Activated T-cell treated with anti-CD3 and anti-CD28 coated beads for 48 hours (primary cell): ENCODE measurements at regions not wholly inside any gene's neighbourhood (a gene's known extent, or its start where the extent isn't known, plus 50 kb on each side); places are given as distances from the start of the nearest gene placed in this dataset.

Source experiments
- DNase-seq: peaks from one replicate; pipeline ENCODE4 v3.0.0-alpha.2; 2020; ENCODE audit warnings: low read depth

DNA sequence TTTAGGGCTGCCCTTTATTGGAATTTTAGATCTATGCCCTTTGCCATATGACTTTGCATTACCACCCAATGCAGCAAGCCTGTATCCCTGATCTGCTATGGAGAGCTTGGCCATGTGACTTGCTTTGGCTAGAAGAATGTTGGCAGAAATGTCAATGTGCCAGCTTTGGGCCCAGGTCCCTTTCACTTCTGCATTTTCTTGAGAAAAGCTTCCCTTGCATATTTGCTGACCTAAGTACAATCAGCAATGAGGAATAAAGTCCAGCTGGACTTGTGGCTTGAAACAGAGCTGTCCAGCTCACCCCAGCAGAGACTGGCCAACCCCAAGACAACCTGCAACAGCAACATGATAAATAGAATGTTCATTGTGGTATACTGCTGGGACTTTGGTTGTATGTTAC is 135.9 kb downstream of the PAH start:
- no peak for DNase-seq

DNA sequence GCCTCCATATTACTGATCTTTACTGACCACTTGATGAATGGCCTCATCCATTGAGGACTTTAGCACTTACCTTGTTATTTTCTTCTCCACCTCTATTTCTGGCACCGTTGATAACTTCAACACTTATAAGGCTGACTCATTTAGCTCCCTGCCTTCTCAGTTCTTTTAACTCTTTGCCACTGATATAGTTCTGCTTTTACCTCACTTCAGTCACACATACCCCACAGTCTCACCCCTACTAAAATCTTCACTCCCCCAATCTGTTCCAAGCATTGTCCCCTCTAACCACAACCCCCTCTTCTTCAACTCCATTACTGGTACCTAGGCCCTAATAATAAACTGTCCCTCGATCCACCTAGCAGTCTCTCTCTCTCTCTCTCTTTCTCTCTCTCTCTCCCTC is 141.0 kb downstream of the PAH start:
- no peak for DNase-seq

DNA sequence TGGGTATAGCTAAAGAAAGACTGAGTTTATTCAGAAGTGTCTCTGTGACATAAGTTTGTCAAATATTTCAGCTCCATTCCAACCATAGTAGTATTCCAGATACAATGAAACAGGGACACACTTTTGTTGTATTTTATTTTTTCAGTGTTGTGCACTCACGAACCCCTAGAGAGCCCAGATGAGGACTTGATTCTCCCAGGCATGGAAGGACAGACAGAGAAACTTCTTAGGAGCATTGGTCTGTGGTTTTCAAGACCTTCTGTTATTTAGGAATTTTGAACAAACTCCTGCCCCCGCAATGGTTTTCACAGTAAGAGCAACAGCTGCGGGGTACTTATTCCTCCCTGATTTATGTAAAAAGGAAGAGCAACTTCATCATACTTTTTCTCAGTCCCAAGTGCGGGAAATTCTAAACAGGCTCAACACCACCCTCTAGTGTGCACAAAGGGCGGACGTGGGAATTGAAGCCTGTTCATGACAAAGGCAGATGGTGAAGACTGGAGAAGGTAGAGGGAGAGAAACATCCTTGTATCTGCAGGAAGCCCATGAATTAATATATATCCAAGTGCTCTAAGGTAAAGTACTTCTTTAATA is 147.6 kb downstream of the PAH start:
- DNase-seq: peak; percentile 18

DNA sequence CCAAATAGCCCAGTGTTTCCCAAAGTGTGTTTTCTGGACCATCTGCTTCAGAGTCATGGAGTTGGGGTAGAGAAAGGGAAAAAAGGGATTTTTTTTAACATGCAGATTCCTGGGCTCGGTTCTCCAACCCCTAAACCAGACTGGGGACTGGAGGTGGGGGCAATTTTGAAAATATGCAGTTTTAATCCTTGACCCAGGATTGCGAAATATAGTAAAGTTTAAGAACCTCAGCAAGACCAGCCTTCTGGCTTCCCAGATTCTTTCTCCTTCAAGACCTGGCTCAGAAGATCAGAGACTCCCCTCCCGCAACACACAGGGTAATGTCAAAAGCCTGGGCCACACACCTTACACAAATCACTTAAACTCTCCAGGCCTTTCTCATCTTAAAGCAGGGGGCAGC is 150.1 kb downstream of the PAH start:
- no peak for DNase-seq

DNA sequence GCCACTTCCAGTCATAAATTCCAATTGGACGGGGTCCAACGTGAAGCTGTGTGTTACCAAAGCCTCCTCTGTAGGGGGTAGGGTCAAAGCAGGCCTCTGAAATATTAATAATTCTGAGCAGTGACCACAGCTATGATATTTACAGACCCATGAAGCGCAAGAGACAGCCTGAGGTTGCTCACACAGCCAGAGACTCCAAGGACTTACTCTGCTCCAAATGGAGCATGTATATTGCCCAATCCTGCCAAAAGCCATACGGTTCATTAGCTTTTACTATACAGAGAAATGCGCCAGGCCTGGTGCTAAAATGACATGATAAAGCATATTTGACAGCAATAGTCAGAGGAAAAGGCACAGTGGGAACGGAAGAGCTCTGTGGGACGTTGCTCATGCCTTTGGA is 151.3 kb downstream of the PAH start:
- no peak for DNase-seq

DNA sequence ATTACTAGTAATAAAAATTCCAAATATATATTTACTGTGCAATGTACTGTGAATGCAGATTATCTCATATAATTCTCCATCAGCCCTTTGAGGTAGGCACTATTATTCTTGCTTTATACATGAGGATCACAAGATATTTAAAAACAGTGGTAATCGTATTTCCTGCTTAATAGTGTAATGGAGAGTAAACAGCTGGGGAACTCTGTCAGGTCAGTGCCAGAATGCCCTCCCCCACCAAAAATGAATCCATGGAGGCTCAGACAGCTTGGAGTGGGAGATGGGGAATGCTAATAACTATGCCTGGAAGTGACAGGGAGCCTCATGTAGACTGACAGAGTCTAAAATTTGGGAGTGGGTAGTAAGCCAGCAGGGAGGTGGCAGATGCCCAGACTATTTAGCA is 153.6 kb downstream of the PAH start:
- DNase-seq: no peak

DNA sequence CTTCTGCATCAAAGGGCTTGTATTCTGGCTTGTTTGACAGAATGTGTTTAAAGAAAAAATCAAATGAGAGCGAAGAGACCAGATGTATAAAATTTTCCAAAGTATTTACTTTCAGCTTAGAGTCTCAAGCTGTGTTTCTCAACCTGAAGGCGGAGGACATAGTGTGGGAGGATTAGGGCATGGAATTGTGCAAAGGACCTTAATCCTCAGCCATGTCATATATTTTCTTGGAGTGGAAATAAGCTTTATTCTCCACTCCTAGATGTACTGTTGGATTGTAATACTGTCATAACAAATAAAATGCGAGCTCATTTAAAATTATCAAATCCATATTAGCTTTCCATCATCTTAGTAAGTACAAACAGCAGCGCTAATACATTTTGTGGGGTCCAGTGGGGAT is 154.0 kb downstream of the PAH start:
- DNase-seq: no peak

DNA sequence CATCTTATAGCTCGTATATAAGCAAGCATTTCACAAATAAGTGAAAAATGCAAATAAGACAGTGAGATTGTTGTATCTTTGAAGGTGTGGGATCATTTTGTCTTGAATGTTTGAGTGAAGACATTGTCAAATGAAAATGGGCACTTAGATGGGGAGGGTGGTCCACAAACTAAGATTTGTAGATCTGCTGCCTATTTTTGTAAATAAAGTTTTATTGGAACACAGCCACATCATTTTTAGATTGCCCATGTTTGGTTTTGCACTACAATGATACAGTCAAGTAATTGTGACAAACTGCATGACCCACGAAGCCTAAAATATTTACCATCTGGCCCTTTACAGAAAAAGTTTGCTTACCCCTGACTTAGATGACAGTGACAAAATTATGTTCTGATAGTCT is 156.7 kb downstream of the PAH start:
- no peak for DNase-seq

DNA sequence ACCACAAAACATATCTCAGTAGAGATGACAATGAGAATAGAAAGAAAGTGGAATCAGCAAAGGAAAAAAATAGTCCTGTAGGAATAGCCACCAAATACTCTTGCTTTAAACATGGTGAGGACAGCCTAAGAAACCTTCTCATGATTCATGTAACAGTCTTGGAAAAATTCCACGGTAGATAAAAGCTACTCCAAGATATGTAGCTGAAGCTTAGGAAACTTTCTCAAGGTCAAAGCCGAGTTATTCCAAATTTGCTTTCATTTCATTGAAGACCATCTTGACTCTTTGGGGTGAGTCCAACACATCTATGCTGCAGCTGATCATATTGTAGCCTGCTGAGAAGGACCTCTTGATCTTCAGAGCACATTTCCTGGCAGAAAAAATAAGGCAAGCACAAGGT is 157.6 kb downstream of the PAH start:
- DNase-seq: no peak

DNA sequence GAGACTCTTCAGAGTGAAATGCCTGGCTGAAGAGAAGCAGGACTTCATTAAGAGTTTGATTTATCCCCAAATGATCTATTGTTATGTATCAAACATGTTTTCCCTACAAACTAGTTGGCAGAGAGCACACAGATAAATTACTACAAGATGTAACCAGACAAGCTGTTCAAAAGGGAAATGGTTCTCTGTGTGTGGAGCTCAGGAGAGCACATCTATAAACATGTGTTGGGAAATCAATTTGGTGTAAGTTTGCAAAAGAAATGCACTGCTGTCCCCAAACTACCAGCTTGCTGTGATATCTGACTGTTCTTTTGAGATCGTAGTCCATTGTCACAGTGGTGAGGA is 159.2 kb downstream of the PAH start:
- no peak for DNase-seq

DNA sequence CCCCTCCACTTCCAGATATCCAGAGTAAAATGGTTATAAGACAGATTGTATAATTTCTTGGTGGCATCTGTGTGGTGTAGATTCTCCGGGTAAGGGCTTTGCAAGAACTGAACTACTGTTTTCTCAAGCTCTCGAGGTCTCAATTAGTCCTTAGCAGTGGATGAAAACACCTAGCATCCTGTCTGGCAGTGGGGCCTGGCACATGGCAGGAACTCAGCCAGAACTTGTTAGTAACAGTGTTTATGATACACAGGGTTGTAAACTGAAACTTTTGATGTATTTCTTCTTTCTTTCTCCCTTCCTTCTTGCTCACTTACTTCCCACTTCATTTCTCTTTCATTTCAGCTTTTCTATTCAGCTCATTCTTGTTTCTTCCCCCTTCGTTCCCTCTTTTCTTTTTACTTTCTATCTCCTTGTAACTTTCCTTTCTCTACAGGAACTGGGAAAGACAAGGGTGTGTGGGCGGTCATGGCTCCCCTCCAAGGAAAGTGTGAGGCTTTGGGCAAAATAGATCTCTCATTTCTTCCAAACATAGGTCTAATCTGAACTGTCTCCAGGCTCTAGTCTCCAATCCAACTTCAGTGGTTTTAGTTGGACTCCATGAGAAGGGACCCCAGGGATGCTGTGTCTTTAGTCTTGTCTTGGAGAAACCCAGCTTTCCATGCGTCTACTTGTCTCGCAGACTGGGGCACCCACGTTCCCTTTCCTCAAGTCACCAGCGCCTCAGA is 159.7 kb downstream of the PAH start:
- no peak for DNase-seq

DNA sequence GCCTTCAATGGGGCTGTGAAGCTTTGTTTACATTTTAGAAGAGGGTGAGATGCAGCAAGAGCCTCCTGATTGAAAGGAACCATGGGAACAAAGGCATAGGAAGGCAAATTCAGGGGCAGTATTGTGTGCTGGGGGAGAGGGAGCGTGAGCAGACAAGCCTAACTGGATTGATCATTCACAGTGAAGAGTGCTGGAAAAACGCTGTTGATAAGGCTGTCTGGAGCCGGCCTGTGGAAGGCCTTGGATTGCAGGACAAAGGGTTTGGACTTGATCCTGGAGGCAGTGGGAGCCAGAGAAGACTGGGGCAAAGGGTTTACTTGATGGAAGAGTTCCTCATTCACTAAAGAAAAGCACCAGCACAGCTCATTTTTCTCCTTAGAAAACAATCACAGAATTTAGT is 160.5 kb downstream of the PAH start:
- no peak for DNase-seq

DNA sequence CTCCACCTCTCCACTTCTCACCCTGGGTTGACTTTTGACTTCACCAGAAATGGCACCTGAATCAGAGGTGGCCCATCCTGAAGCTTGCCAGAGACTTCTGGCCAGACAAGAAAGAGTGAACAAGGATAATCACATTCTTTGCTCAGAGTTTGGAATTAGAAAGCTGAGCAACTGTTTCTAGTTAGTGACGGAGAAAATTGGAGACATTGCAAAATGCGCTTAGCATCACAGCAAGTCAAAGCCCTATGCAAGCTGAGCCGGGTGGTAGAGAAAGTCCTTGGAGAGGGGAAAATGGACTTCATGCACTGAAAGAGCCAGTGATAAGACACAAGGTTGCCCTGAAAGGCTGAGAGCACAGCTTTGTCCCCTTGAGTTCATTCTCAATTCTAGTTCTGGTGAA is 161.8 kb downstream of the PAH start:
- DNase-seq: no peak

DNA sequence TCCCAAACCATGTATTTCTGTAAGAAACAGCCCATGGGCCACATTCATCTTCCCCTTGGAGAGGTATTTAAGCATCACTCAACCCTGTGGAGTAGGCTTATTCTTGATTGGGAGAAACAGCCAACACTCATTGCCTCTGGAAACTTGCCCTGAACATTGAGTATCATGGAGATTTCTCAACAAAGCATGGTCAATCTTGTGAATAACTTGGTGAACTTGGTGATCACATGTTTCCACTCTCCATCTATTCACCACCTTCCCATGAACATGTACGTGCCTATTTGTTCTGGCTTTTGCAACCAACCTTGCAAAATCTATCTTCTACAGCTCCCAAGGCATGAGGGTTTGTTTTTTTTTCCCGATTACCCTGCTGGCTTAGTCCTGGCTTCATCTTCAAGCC is 163.2 kb downstream of the PAH start:
- no peak for DNase-seq

DNA sequence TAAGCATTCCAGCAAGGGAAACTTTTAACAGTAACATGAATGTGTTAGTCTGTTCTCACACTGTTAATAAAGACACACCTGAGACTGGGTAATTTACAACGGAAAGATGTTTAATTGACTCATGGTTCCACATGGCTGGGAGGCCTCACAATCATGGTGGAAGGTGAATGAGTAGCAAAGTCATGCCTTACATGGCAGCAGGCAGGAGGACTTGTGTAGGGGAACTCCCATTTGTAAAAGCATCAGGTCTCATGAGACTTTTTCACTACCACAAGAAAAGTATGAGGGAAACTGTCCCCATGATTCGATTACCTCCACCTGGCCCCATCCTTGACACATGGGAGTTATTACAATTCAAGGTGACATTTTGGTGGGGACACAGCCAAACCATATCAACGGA is 168.3 kb downstream of the PAH start:
- DNase-seq: no peak

DNA sequence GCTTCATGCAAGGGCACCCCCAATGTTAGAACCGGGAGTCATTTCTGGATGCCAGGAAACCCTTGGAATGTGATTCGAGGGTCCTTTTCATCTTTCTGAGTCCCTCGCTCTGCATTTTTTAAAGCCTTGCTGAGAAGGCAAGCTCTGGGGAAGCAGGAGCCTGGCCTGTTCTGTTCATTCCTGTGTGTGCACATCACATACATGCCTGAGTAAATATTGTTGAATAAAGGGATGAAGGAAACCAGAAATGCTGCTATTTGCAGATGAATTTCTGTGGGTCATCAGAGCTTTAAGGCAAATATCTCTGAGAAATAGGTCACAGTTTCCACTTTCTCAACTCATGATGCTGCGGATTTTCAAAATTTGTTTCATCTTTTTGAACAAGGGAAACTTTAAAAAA is 170.1 kb downstream of the PAH start:
- no peak for DNase-seq

DNA sequence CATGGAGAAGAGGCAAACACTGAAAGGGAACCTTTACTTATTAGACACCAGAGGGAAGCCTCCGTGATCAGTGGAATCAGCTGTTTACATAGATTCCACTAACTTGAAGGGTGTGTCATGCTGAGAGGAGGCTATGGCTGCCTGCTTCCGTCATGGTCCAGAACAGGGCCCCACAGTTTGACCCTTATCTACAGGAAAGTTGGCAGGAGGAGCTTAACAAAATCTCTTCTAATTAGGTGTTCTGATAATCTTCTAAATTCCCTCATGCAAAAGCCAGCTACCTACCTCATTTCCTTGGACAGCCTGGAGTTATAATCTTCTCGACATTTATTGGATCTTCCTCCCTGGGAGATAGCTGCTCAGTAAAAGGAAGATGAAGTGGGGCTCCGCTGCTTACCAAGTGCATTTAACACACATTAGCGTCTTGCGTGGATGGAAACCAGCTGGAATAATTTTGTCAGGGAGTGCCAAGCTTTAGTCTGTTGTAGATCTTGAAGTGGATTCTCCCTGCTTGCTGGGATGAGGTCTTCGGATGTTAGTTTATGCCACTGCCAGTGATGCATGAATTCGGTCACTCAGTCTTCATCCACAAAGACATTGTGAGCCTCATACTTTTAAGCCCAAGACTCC is 171.0 kb downstream of the PAH start:
- DNase-seq: no peak

DNA sequence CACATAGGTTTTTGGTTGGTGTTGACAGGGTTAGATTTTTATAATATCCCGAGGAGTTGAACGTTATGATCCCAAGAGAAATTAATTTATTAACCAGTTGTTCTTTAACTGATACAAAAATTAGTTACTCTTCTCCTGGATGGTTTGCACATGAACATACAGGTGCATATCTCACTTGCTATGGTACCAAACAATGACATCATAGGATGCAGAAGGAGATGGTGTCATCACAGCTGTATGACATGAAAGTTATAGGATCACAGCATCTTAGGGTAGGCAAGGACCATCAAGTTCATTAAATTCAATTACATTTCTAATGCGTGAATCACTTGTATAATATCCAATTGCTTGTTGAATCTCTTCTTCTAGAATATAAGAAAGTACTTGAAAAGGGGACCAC is 175.8 kb downstream of the PAH start:
- DNase-seq: no peak

DNA sequence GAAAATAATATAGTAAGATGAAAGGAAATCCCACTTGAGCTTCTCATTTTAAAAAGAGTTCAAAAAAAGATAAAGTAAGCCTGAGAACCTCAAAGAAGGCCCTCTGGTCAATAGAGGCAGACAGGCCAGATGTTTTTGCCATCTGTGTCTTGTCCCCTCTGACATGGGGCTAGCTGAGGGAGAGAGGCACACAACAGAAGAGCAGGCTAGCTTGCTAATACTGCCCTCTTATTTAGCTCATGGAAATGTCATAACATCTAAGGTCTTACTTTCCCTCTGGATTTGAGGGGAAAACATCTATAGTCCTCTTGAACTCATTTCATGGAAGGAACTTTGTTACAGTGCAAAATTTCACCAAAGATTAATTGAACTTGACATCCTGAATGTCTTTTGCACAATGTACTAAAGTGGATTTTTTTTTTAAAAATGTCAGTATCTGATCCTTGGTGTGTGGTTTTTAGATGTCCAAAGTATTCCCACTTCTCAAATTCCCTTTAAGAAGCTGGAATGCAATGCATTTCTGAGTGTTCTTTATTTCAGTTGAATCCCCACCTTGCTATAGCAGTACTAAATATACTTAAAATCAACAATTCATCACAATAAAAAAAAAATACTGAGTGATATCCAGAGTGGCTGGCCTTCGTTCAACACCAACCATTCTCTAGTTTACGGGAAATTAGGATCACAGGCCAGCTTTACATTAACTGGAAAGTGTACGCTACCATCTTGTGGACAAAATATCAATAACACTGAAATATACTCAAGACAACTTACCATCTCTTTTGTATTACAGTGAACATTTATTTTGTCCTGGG is 176.7 kb downstream of the PAH start:
- DNase-seq: no peak

DNA sequence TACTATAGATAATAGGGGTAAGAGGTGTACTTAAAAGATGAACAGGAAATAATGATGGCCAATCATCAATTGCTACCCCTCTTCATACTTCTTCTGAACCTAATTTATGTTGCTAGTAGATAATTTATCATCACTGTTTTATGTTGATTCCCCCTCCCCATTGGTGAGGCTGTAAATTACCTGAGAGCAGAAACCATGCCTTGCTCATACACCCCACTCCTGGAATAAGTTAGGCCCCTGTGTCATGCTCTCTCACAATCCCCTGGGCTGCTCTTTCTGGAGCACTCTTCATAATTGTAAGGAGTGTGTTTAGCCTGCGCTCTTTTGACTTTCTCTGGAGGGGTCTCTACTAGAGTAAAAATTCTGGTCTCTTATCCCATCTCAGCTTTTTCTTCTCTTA is 180.7 kb downstream of the PAH start:
- DNase-seq: no peak

DNA sequence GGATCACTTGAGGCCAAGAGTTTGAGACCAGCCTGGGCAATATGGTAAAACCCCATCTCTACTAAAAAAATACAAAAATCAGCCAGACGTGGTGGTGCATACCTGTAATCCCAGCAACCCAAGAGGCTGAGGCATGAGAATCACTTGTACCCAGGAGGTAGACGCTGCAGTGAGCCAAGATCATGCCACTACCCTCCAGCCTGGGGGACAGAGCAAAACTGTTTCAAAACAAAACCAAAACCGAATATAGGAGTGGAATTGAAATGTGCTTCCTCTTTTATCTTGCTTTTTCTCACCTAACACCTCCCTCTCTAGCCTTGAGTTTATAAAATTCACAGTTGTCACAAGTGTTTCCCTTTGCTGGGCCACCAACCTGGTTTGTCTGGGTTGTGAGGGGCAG is 181.9 kb downstream of the PAH start:
- no peak for DNase-seq

DNA sequence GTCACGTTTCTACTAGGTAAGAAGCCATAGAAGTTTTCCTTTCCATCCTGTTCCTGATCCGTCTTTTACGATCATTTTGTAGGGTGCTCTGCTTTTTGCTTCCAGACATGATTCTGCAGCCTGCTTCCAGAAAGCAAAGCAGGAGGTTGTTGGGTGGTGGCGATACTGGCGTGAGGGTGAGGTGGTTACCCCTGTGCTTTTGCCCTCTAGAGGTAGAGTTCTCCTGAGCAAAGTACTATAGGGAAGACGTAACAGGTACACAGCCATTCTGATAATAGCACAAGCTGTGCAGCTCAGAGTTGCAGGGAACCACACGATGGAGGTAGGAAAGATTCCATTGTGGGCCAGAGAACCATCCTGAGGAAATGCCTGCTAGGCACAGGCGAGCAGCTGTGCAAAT is 186.0 kb downstream of the PAH start:
- DNase-seq: no peak
